ENCODE measurements at regions not wholly inside any gene's neighbourhood (a gene's known extent, or its start where the extent isn't known, plus 50 kb on each side); places are given as distances from the start of the nearest gene placed in this dataset.

- no peak for TF ChIP-seq POLR2AphosphoS5 (IDR thresholded peaks at IDR 0.05; ENCODE audit: low read depth, low read length)
- no peak for TF ChIP-seq FOXP2 (optimal IDR thresholded peaks at IDR 0.05; ENCODE audit: borderline replicate concordance, extremely low read depth, extremely low read length, insufficient read depth)
- TF ChIP-seq SIN3A (IDR thresholded peaks at IDR 0.05; ENCODE audit: borderline replicate concordance, insufficient read depth, low read length): no peak
- no peak for TF ChIP-seq TAF1 (IDR thresholded peaks at IDR 0.05; ENCODE audit: borderline replicate concordance, insufficient read depth, low read length)
- TF ChIP-seq REST (IDR thresholded peaks at IDR 0.05; ENCODE audit: insufficient read depth in 1 of 2, low read depth in 2 of 2, low read length in 2 of 2): no peak
These were observed 526.7 kb upstream of the NRP1 start for GRCh38 chr10:33861016-33861704.

- no peak for TF ChIP-seq FOXP2 (optimal IDR thresholded peaks at IDR 0.05; ENCODE audit: borderline replicate concordance, extremely low read depth, extremely low read length, insufficient read depth)
- TF ChIP-seq TAF1 (IDR thresholded peaks at IDR 0.05; ENCODE audit: borderline replicate concordance, insufficient read depth, low read length): no peak
- TF ChIP-seq POLR2AphosphoS5 (IDR thresholded peaks at IDR 0.05; ENCODE audit: low read depth, low read length): no peak
- no peak for TF ChIP-seq REST (IDR thresholded peaks at IDR 0.05; ENCODE audit: insufficient read depth in 1 of 2, low read depth in 2 of 2, low read length in 2 of 2)
- no peak for TF ChIP-seq SIN3A (IDR thresholded peaks at IDR 0.05; ENCODE audit: borderline replicate concordance, insufficient read depth, low read length)
These were observed 526.1 kb upstream of the NRP1 start for GRCh38 chr10:33860552-33860951.

- no peak for TF ChIP-seq POLR2AphosphoS5 (IDR thresholded peaks at IDR 0.05; ENCODE audit: low read depth, low read length)
- no peak for TF ChIP-seq FOXP2 (optimal IDR thresholded peaks at IDR 0.05; ENCODE audit: borderline replicate concordance, extremely low read depth, extremely low read length, insufficient read depth)
- no peak for TF ChIP-seq SIN3A (IDR thresholded peaks at IDR 0.05; ENCODE audit: borderline replicate concordance, insufficient read depth, low read length)
- no peak for TF ChIP-seq REST (IDR thresholded peaks at IDR 0.05; ENCODE audit: insufficient read depth in 1 of 2, low read depth in 2 of 2, low read length in 2 of 2)
- TF ChIP-seq TAF1 (IDR thresholded peaks at IDR 0.05; ENCODE audit: borderline replicate concordance, insufficient read depth, low read length): no peak
These were observed 525.0 kb upstream of the NRP1 start for GRCh38 chr10:33859319-33860022.

- no peak for TF ChIP-seq FOXP2 (optimal IDR thresholded peaks at IDR 0.05; ENCODE audit: borderline replicate concordance, extremely low read depth, extremely low read length, insufficient read depth)
- no peak for TF ChIP-seq POLR2AphosphoS5 (IDR thresholded peaks at IDR 0.05; ENCODE audit: low read depth, low read length)
These were observed 523.9 kb upstream of the NRP1 start for GRCh38 chr10:33858326-33858725.

GRCh38 chr10:33843379-33843778, 508.9 kb upstream of the NRP1 start:
- TF ChIP-seq REST (IDR thresholded peaks at IDR 0.05; ENCODE audit: insufficient read depth in 1 of 2, low read depth in 2 of 2, low read length in 2 of 2) (no peak), TAF1 (IDR thresholded peaks at IDR 0.05; ENCODE audit: borderline replicate concordance, insufficient read depth, low read length) (no peak), SIN3A (IDR thresholded peaks at IDR 0.05; ENCODE audit: borderline replicate concordance, insufficient read depth, low read length) (no peak), FOXP2 (optimal IDR thresholded peaks at IDR 0.05; ENCODE audit: borderline replicate concordance, extremely low read depth, extremely low read length, insufficient read depth) (no peak), POLR2AphosphoS5 (IDR thresholded peaks at IDR 0.05; ENCODE audit: low read depth, low read length) (no peak)

All from PFSK-1 (cell line).